NCI-H748 (cell line): ENCODE measurements at regions not wholly inside any gene's neighbourhood (a gene's known extent, or its start where the extent isn't known, plus 50 kb on each side); places are given as distances from the start of the nearest gene placed in this dataset.

ENCODE experiments used
- DNase-seq: peaks from one replicate; lab custom pipeline; 2025; ENCODE audit not compliant: unreplicated experiment; lab: John Stamatoyannopoulos, UW

DNA sequence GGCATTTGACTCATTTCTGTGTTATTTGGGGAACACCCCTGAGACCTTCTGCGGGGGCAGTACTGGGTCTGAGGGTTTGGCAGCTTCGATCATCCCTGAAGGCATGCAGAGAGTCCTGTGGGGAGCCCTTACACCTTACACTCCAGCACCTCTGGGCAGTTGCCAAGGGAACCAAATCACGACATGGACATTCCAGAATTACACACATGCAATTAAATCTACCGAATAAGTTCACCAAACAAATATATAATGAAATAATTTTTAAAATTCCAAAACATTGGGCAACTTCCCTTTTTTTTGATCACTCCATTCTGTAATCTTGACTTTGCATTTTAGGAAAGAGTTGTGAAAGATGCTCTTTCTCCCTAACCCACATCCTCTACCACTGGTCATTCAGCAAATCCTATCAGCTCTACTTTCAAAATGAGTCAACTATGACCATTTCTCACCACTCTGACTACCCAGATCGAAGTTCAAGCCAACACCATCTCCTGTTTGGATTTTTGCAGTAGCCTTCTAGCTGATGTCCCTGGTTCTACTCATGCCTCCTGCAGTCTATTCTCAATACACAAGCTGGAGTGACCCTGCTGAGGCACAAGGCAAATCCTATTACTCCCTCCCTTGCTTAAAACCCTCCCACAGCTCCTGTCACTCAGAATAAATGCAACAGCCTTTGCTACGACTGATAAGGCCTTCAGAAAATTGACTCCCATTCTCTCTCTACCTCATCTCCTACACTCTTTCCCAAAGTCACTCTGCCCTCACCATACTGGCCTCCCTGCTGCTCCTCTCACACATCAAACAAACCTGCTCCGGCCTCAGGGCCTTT lies 533.3 kb downstream of the HACE1 start:
- DNase-seq, result no peak

DNA sequence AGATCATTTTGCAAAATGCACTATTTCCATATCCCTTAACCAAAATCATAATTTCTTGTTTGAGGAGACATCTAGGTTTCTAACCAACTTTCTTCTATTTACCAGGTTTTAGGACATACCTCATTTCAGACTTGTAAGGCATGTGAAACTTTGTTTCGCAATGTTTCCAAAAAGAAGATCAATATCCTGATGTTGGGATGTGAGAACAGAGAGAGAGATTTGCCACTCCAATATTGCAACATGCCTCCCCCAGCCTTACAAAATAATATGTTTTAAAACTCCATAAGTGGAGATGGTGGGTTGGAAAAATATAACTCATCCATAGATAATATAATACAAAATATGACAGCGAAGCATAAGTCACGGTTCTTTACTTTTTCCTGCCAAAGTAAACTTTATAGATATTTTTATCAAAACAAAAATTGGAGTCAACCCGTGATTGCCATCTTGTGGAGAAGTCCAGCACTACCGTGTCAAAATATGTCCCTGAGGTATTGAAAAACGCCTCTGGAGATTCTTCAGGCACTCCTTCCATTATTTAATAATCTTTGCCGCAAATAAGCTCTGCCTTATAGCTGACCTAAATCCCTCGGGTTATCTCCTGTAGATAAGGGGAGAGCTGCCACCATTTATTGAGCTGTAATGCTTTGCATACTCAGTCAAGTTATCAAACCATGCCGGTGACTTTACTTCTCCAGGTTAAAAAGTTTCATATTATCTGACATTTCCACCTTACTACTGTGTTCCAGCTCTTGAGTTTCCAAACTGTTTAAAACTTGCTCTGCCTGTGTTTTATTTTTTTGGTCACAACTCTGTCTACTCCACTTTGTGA lies 534.2 kb downstream of the HACE1 start:
- peak; percentile 37 for DNase-seq

DNA sequence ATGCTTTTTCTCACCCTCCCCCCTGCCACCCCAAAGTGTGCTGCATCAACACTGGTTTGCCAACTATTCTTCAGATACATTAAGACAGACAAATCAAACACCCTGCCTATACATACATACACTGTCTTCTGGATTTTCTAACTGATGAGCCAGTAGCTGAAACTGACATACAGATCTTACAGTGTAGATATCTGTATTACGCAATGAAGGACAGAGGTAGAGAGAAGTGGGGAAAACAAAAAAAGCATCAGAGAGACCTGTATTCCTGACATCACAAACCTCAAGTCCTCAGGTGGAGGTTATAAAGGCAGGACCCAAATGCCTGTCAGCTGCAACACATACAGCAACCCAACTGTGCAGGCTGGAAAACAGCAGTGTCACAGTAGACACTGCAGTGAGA lies 535.4 kb downstream of the HACE1 start:
- no peak for DNase-seq

DNA sequence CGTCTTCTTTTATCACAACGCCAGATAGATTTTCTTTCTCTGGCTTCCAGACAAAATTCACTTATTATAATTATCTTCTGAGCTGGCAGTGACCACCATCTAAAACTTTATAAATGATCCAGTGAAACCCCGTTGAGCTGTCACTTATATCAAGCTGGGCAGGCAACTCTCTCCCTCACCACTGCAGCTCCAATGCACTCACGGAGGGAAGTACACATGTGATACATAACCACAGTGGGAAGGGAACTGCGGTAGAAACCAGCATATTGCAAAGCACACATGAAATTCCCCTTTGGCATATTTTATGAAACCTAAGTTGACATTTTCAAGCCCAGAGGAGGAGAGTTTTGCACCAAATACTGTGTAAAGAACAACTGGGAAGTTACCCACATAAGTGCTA lies 536.9 kb downstream of the HACE1 start:
- DNase-seq, result no peak

DNA sequence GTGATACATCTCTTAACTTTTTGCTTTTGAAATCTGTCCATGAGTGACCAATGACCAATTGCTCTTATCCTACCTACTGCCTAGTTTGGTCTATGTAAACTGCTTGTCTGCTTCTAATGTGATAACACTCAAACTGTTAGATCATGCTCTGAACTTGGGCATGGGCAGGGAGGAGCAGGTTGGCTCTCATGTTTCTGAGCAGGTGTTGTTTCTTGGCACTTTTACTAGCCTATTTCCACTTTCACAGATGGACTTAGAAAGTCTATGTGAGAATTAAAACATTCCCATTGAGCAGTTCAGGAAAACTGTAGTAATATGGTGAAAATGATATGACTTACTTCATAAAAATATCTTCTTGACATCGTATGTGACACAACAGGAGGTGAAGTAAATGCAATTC lies 538.4 kb downstream of the HACE1 start:
- no peak for DNase-seq

DNA sequence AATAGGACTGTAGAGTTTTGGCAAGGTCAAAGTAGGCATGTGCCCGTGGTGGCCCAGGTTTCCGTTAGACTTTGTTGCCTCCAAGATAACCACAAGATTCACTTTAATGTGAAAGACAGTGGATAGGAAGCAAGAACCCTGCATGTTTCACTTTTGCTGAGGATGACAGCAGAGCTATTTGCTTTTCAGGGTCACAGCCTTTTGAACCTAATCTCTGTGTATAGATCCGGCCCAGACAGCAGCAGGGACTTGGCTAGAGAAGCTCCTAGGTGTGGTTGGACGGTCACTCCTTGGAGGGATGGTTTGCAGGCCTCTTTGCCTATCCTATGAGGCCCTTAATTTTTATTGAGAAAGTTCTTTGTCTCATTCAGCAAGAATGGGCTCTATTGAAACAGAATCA lies 538.8 kb downstream of the HACE1 start:
- DNase-seq, result no peak

DNA sequence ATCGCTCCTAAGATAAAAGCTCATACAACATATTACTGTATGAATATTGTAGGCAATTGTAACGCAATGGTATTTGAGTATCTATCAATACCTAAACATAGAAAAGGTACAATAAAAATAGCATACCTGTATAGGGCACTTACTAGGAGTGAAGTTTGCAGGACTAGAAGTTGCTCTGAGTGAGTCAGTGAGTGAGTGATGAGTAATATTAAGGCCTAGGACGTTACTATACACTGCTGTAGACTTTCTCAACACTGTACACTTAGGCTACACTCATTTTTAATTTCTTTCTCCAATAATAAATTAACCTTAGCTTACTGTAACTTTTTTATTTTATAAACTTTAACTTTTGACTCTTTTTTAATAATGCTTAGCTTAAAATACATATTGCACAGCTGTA lies 546.9 kb downstream of the HACE1 start:
- DNase-seq, result no peak

DNA sequence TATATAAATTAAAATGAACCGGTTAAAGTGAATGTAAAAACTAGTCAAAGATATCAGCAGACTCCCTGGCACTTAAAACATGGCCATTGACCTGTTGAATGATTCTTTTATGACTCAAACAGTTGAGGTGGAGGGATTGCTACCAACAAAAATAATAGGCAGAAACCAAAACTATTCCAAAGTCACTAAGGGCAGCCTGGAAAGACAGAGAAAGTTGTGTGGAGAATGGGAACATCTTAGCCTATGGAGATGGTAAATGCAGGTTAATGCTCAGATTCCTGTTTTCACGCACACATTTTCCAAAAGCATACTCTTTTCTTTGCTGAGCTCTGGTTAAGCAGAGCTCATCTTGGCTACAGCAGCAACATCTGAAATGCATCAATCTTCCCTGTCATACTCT lies 553.5 kb downstream of the HACE1 start:
- DNase-seq, result no peak

DNA sequence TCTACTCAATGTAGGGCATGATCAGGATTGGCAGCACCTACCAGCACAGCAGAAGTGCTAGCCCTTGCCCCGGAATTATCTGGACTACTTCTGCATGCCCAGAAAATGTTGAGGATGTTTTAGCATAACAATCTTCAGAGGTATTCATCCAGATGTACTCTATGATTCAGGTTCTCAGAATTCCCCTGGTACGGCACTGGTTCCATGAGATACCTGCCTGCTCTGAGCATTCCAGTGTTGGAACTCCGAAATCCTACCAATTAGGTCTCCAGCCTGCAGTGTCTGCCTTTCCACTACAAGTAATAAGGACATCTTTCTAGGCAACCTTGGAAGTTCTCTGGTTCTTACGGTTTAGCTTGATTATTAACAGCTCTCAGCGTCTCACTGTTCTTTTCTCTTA lies 554.5 kb downstream of the HACE1 start:
- DNase-seq, result no peak

DNA sequence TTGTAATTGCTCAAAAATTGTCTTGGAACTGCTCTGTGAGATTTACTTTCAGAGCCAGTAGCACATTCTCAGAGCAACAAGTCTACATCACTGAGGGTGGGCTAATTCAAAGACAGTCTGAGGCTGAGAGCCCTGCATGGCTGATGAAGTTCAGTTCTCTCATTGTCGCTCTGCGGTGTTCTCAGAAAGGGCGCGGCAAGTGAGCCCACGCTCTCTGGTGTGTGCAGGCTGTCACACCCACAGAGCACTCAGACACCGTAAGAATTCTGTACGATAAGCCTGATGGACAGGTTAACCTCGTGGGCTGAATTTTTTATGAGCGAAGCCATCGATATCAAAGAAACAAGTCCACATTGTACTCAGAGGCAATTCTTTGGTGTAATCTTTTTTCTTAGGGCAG lies 557.8 kb downstream of the HACE1 start:
- peak; percentile 23 for DNase-seq

DNA sequence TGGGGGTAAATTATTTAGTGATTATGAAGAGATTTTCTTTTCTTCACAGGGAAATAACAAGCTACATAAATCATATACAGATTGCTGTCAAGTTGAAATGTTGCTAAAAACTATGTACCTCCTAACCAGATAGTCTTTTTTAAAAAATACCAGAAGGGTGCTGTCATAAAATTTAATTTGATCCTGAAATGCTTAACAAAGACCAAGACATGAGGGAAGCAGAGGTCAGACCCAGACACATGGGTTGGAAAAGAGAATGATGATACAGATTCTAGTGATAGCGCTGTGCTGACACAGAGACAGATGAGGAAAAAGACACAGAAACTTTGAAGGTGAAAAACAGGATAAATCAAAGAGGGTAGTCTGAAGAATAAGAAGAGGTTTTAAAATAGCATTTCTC lies 573.1 kb downstream of the HACE1 start:
- DNase-seq, result no peak

DNA sequence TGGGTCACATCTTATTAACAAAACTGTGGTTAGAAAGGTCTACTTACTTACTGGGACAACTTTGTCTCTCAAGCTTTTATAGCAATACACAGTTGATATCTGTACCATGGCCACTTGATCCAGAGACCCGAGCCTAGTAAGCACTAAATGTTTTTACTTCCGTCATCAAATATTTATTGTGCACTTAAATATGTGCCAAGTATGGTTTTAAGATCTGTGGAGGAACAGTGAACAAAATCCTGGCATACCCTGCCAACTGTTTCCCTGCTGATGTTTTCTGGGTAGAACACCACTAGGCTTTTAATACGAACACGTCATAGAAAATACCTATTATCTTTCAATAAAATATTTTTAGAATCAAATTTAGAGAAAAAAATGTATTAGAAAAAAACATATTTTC lies 574.8 kb downstream of the HACE1 start:
- no peak for DNase-seq

DNA sequence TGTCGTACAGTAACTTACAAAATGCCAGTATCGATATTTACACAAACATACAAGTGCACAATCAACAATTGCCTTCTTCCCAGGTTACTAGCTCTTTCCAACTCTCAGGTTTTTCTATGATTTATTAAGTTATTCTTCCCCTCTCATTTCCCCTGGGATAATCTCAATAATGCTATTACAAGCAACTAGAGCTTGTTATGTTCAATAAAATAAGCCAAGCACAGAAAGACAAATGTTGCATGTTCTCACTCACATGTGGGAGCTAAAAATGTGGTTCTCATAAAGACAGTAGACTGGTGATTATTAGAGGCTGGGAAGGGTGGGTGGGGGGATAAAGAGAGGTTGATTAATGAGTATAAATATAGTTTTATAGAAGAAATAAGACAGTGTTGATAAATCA lies 577.1 kb downstream of the HACE1 start:
- DNase-seq, result no peak

DNA sequence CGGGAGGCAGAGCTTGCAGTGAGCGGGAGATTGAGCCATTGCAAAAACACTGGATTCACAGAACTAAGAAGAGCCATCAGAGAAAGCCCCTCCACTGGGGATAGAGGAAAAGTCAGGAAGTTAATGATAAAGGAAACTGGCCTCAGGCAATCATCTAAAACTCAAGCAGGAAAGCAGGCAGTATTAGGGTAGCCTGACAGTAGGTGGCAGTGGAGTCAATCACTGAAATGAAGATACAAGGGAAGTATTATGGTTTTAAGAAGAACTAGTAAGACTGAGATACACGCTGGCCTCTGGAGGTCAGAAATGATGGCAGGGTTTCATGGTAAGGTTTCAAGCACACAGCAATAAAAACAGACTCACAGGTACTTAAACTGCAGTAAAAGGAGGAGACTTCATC lies 578.3 kb downstream of the HACE1 start:
- peak; percentile 15 for DNase-seq

DNA sequence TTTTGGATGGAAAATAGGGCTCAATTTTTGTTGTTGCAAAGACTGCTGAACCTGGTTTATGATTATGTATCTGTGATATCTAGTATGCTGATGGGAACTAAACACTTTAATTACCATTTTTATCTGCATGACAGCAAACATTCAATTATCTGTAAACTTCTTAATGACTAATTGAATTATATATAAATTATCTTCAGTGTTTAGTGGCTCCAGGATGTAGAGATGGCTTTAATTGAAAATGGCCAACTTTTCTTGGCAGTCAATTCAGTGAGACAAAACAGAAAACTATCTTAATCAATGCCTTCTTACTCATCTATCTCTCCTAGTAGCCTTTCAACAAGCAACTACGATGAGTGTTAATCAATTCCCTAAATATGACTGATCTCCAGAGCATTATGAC lies 591.3 kb downstream of the HACE1 start:
- DNase-seq, result no peak

DNA sequence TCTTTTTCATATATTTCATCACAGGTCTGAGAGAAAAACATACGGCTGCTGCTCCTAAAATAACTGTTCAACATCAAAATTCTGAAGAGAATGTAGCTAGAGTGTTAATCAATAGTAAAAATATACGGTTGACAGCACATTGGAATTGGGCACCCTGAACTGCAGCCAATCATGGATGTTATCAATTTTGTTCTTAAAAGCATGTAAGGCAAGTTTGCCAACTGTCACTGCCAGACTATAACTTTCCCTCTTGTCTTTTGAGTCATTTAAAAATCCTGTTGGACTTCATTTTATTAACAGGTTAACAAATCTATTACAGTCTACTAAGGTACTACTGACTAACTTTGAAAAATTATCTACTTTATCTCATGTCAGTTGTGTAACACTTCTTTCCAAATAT lies 592.8 kb downstream of the HACE1 start:
- DNase-seq, result no peak

DNA sequence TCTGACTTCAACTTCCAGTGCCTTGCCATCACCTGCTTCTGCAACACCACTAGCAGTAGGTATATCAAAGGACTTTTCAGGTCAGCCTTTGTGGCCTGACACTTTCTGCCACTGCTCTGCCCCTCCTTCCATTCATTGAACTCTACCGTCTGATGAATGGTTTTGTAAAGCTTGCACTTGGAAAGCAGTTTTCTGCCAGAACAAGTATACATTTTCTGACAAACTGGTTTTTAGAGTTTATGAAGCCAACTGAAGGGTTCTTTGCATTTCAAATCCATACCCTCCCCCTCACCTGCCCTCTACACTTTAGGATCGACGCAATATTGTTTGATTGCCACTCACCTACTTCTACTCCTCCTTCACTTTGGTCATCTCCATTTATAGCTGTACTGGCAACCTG lies 603.1 kb downstream of the HACE1 start:
- DNase-seq, result peak; percentile 69

DNA sequence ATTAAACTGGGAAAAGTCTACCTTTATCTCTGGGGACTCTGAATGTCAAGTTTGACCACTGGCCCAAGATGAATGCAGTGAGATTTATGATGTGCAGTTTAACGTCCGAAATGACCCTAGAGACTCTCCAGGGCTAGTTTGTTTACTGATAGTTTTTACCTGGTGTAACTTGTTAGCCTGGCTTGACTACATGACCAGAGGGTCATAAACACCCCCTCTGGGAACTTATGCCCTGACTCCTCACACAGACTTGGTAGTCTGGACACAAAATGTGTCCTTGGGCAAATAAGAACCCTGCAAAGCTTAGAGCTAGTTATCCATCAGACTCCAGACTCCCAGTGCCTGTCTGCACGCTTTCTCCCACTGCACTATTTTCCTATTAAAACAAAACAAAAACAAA lies 606.5 kb downstream of the HACE1 start:
- DNase-seq, result peak; percentile 30

DNA sequence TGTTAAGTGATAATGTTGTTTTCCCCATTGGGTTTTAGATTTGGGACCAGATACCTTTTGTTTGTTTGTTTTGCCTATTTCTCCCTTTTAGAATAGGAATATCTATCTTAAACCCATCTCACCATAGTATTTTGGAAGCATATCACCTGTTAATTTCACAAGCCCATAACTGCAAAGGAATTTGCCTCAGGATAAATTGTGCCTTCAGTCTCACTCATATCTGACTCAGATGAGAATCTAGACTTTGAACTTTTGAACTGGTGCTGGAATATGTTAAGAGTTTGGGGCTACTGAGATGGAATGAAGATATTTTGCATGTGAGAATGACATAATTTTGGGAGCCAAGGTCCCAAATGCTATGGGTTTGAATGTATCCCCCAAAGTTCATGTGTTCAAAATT lies 607.4 kb downstream of the HACE1 start:
- DNase-seq, result no peak

DNA sequence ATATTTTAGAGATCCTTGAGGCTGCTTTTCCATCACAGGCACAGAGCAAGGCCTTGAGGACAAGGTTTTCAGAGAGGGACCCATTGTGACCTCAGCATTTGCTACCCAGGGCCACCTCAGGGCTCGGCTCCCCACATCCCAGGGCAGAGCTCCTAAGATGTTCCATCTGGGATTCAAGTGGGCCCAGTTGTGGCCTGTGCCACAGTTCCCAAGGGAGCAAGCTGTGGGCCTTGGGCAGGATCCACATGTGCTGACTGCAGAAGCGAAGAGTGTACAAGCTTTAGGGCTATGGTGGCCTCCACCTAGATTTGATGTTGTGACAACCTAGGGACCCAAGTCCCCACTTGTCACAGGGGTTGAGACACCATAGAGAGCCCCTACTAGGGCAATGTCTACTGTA lies 608.1 kb downstream of the HACE1 start:
- no peak for DNase-seq

DNA sequence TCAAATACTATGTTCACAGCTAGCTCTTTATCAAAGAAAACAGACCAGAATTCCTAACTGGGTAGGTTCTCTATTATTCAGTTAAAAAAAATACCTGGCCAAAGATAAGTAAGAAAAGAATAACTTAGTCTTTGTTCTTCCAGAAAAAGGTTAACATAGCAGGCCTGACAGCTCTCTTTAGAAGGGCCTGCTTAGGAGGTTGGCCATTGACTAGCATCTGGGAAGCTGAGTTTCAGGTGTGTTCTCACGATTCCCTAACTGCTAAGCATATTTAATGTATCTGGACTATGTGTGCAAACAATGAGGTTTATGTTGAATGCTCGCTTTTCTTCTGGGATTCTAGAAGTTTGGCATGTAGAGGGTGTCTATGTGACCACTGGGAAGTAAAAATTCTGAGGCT lies 618.9 kb downstream of the HACE1 start:
- no peak for DNase-seq

DNA sequence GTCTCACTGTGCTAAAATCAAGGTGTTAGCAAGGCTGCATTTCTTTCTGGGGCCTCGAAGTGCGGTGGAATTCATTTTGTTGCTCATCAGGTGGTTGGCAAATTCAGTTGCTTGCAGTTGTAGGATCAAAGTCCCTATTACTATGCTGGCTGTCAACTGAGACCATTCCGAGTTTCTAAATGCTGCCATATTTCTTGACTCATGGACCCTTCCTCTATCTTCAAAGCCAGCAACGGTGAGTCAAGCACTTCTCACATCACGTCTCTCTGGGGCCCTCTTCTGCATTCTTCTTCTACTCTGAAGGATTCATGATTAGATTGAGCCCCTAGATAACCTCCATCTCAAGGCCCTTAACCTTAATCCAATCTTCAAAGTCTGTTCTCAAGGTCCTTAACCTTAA lies 619.7 kb downstream of the HACE1 start:
- DNase-seq, result no peak
